ENCODE measurements at regions not wholly inside any gene's neighbourhood (a gene's known extent, or its start where the extent isn't known, plus 50 kb on each side); places are given as distances from the start of the nearest gene placed in this dataset.
A peak's percentile ranks its signal among the peaks of the same experiment; 100 is the strongest.
"Not testable (repeated sequence)": the region's sequence is repeated elsewhere in the genome, so short reads cannot be mapped to it uniquely, and the experiment has no call there.

DNA sequence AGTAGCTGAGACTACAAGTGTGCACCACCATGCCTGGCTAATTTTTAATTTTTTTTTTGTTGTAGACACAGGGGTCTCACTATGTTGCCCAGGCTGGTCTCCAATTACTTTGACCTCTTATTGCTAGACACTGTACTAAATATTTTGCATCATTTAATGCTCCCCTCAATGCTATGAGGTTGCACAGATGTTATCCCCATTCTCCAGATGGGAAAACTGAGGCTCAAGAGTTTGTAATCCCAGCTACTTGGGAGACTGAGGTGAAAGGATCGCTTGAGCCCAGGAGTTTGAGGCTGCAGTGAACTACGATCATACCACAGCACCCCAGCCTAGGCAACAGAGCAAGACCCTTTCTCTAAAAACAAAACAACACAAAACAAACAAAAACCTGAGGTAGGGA lies 443.3 kb upstream of the C16orf82 start:
- H3K9me3 ChIP-seq (ENCODE audit: insufficient read depth, low read length) = peaks cover 18% of the 10 kb centered on the region
- H3K4me3 ChIP-seq (ENCODE audit: insufficient read length, low read depth) = no peak overlapping the region
- no peak for TF ChIP-seq SUZ12 (IDR thresholded peaks at IDR 0.05; ENCODE audit: extremely low read depth, insufficient read depth, insufficient read length)
- no peaks in the 10 kb centered on the region for H3K4me1 ChIP-seq (ENCODE audit: insufficient read depth, insufficient read length)
- no peaks in the 10 kb centered on the region for H3K36me3 ChIP-seq (ENCODE audit: insufficient read depth, insufficient read length, low read length)
- no peaks in the 10 kb centered on the region for H3K27me3 ChIP-seq (ENCODE audit: insufficient read depth, insufficient read length)
- no peak for DNase-seq (ENCODE audit: low read depth, low spot score)
- no peak overlapping the region for H3K9ac ChIP-seq (ENCODE audit: insufficient read length, low read depth)

DNA sequence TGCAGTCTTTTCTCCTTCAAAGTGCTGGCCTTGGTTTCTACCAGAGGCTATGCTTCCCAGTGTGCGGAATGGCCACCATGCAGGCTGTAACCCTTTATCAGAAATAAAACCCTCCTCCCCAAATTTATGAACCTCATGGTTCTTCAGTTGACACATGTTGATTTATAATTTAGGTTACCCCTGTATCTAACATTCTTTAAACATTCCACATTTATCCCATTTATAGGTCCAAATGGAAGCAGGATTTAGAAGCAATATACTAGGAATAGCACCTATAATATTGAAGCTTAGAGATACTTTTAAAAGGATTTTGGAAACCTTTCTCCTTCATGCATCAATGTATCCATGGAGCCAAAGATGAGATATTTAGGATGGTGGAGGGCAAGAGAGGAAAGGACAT lies 438.8 kb upstream of the C16orf82 start:
- DNase-seq (ENCODE audit: low read depth, low spot score) = no peak
- Histone ChIP-seq H3K4me1 (ENCODE audit: insufficient read depth, insufficient read length) (no peaks in the 10 kb centered on the region), H3K36me3 (ENCODE audit: insufficient read depth, insufficient read length, low read length) (no peaks in the 10 kb centered on the region), H3K4me3 (ENCODE audit: insufficient read length, low read depth) (no peak overlapping the region), H3K27me3 (ENCODE audit: insufficient read depth, insufficient read length) (no peaks in the 10 kb centered on the region), H3K9ac (ENCODE audit: insufficient read length, low read depth) (no peak overlapping the region), H3K9me3 (ENCODE audit: insufficient read depth, low read length) (peaks cover 63% of the 10 kb centered on the region)
- TF ChIP-seq ZNF274 (IDR thresholded peaks at IDR 0.05; ENCODE audit: low read depth, low read length) (no peak), SUZ12 (IDR thresholded peaks at IDR 0.05; ENCODE audit: extremely low read depth, insufficient read depth, insufficient read length) (no peak), YY1 (IDR thresholded peaks at IDR 0.05; ENCODE audit: insufficient read depth, insufficient read length) (no peak)

DNA sequence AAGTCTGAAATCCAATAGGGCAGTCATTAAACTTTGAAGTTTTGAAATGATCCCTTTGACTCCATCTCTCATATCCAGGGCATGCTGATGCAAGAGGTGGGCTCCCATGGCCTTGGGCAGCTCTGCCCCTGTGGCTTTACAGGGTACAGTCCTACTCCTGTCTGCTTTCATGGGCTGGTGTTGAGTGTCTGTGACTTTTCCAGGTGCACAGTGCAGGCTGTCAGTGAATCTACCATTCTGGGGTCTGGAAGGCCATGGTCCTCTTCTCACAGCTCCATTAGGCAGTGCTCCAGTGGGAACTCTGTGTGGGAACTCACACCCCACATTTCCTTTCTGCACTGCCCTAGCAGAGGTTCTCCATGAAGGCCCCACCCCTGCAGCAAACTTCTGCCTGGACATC lies 435.4 kb upstream of the C16orf82 start:
- H3K4me1 ChIP-seq (ENCODE audit: insufficient read depth, insufficient read length); DNase-seq (ENCODE audit: low read depth, low spot score); H3K36me3 ChIP-seq (ENCODE audit: insufficient read depth, insufficient read length, low read length); H3K27me3 ChIP-seq (ENCODE audit: insufficient read depth, insufficient read length); H3K9ac ChIP-seq (ENCODE audit: insufficient read length, low read depth); H3K4me3 ChIP-seq (ENCODE audit: insufficient read length, low read depth): not testable (repeated sequence)
- H3K9me3 ChIP-seq (ENCODE audit: insufficient read depth, low read length) = peaks cover 75% of the 10 kb centered on the region

DNA sequence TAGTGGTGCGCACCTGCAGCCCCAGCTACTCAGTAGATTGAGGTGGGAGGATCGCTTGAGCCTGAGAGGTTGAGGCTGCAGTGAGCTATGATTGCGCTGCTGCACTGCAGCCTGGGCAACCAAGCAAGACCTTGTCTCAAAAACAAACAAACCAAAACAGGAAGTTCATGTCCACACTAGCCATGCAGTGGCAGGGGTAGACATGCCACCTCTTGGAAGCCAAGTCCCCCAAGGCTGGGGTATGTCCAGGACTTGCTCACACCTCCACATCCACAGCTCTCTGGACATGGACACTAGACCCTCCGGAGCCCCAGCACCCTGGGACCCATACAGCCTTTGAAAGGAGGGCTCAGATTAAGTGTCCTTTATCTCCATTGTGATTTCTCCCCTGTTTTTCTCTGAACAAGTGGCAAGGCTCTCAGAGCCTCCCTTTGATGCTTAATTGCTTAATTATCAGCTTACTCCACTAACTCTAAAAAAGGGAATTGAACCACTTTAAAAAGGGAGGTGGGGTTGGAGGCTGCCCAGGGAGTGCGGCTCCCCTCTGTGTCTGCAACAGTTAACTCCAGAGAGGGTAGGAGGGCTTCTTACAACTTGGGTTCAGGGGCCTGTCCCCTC lies 424.6 kb upstream of the C16orf82 start:
- TF ChIP-seq ZNF274 (IDR thresholded peaks at IDR 0.05; ENCODE audit: low read depth, low read length) (no peak), YY1 (IDR thresholded peaks at IDR 0.05; ENCODE audit: insufficient read depth, insufficient read length) (no peak), SUZ12 (IDR thresholded peaks at IDR 0.05; ENCODE audit: extremely low read depth, insufficient read depth, insufficient read length) (no peak)
- no peaks in the 10 kb centered on the region for H3K9me3 ChIP-seq (ENCODE audit: insufficient read depth, low read length)
- H3K4me1 ChIP-seq (ENCODE audit: insufficient read depth, insufficient read length) = no peaks in the 10 kb centered on the region
- H3K4me3 ChIP-seq (ENCODE audit: insufficient read length, low read depth) = no peak overlapping the region
- H3K36me3 ChIP-seq (ENCODE audit: insufficient read depth, insufficient read length, low read length) = no peaks in the 10 kb centered on the region
- H3K9ac ChIP-seq (ENCODE audit: insufficient read length, low read depth) = no peak overlapping the region
- H3K27me3 ChIP-seq (ENCODE audit: insufficient read depth, insufficient read length) = no peaks in the 10 kb centered on the region
- no peak for DNase-seq (ENCODE audit: low read depth, low spot score)

DNA sequence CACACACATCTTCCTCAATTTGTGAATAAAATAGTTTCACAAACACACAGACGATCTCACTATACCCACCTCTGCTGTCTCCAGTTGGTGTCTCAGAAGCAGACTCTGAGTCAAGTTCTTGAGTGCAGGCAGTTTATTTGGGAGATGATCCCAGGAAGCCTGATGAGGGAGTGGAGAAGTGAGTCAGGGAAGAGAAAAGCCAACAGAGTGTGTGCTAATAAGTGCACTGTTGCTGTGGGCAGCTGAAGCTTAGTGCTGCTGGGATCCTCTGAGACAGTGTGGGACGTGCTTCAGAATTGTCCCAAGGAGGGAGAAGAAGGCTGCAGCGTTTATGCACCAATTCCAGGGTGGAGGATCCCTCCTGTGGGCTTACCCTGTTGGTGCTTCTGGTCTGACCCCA lies 423.2 kb upstream of the C16orf82 start:
- no peak for TF ChIP-seq YY1 (IDR thresholded peaks at IDR 0.05; ENCODE audit: insufficient read depth, insufficient read length)
- no peak for TF ChIP-seq ZNF274 (IDR thresholded peaks at IDR 0.05; ENCODE audit: low read depth, low read length)
- TF ChIP-seq SUZ12 (IDR thresholded peaks at IDR 0.05; ENCODE audit: extremely low read depth, insufficient read depth, insufficient read length) = no peak
- no peak overlapping the region for H3K4me3 ChIP-seq (ENCODE audit: insufficient read length, low read depth)
- H3K27me3 ChIP-seq (ENCODE audit: insufficient read depth, insufficient read length) = no peaks in the 10 kb centered on the region
- no peak for DNase-seq (ENCODE audit: low read depth, low spot score)
- H3K4me1 ChIP-seq (ENCODE audit: insufficient read depth, insufficient read length) = no peaks in the 10 kb centered on the region
- H3K9me3 ChIP-seq (ENCODE audit: insufficient read depth, low read length) = no peaks in the 10 kb centered on the region
- H3K9ac ChIP-seq (ENCODE audit: insufficient read length, low read depth) = no peak overlapping the region
- no peaks in the 10 kb centered on the region for H3K36me3 ChIP-seq (ENCODE audit: insufficient read depth, insufficient read length, low read length)

DNA sequence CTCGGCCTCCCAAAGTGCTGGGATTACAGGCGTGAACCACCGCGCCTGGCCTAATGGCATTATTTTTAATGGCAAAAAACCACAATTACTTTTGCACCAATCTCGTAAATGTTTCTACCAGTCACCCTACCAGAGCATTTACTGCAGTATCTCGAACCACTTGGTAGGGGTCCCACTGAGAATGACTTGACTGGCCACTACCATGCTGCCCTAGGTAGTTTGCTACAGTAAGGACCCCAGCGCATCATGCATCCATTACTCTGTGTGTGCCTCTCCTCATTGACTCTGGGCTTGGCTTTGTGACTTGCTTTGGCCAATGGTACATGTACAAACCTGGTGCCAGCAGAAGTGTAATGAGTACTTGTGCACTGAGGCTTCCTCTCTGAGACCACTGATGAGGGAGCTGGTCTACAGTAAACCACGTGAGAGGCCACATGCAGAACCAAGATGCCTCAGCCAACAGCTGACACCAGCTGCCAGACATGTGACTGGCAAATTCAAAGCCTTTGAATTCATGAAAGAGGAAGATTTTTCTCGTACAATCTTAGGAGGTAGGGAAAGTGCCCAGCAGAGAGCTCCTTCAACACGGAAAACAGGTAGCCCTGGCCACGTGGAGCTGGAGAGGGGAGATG lies 421.7 kb upstream of the C16orf82 start:
- Histone ChIP-seq H3K9me3 (ENCODE audit: insufficient read depth, low read length) (no peaks in the 10 kb centered on the region), H3K4me1 (ENCODE audit: insufficient read depth, insufficient read length) (no peaks in the 10 kb centered on the region)

DNA sequence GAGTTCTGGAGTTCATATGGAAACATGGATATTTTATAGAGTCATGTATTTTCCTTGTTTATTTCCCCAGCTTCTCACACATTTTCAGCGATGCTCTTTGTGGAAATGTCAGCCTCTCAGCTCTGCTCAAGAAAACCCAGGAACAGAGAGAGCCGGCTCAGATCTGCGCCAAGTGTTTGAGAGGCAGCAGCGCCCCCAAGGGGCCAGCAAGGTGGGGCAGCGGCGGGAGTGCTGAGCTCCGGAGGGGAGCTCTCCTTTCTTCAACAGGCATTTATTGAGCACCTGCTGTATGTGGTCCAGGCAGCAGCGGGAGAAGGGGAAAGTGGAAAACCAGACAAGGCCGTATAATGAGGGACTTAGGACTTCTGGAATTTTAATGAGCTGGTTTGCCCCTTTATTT lies 421.1 kb upstream of the C16orf82 start:
- Histone ChIP-seq H3K9me3 (ENCODE audit: insufficient read depth, low read length) (no peaks in the 10 kb centered on the region), H3K4me1 (ENCODE audit: insufficient read depth, insufficient read length) (no peaks in the 10 kb centered on the region), H3K27me3 (ENCODE audit: insufficient read depth, insufficient read length) (no peaks in the 10 kb centered on the region), H3K36me3 (ENCODE audit: insufficient read depth, insufficient read length, low read length) (no peaks in the 10 kb centered on the region), H3K9ac (ENCODE audit: insufficient read length, low read depth) (no peak overlapping the region), H3K4me3 (ENCODE audit: insufficient read length, low read depth) (no peak overlapping the region)
- peak; percentile 32 for DNase-seq (ENCODE audit: low read depth, low spot score)
- TF ChIP-seq SUZ12 (IDR thresholded peaks at IDR 0.05; ENCODE audit: extremely low read depth, insufficient read depth, insufficient read length) (no peak), ZNF274 (IDR thresholded peaks at IDR 0.05; ENCODE audit: low read depth, low read length) (no peak), YY1 (IDR thresholded peaks at IDR 0.05; ENCODE audit: insufficient read depth, insufficient read length) (no peak)

More for the DNA sequence above, 421.7 kb upstream of the C16orf82 start:
- H3K9ac ChIP-seq (ENCODE audit: insufficient read length, low read depth) = no peak overlapping the region
- H3K4me3 ChIP-seq (ENCODE audit: insufficient read length, low read depth) = no peak overlapping the region
- DNase-seq (ENCODE audit: low read depth, low spot score) = no peak
- H3K36me3 ChIP-seq (ENCODE audit: insufficient read depth, insufficient read length, low read length) = no peaks in the 10 kb centered on the region
- H3K27me3 ChIP-seq (ENCODE audit: insufficient read depth, insufficient read length) = no peaks in the 10 kb centered on the region
- TF ChIP-seq YY1 (IDR thresholded peaks at IDR 0.05; ENCODE audit: insufficient read depth, insufficient read length) (no peak), SUZ12 (IDR thresholded peaks at IDR 0.05; ENCODE audit: extremely low read depth, insufficient read depth, insufficient read length) (no peak), ZNF274 (IDR thresholded peaks at IDR 0.05; ENCODE audit: low read depth, low read length) (no peak)

All from NT2/D1 (cell line).